GM23338 (cell line): ENCODE measurements at regions not wholly inside any gene's neighbourhood (a gene's known extent, or its start where the extent isn't known, plus 50 kb on each side); places are given as distances from the start of the nearest gene placed in this dataset.

ENCODE experiments used
- ATAC-seq: fragments of 200-7000 bp; cut with Tn5 transposase; 3 replicates; pipeline ENCODE4 v1.9.1; 2020
- DNase-seq: peaks from one replicate; pipeline ENCODE4 v3.0.0-alpha.2; 2015; ENCODE audit warnings: low spot score
- H2AFZ ChIP-seq: fragments of 200-600 bp; sonication (generic); 2 replicates; pipeline ENCODE4 v1.8.0; 2016; ENCODE audit warnings: antibody characterized with exemption, mild to moderate bottlenecking, moderate library complexity
- H3F3A ChIP-seq: fragments of 200-600 bp; sonication (generic); replicated peaks from 2 replicates; pipeline ENCODE4 v1.8.0; 2017; ENCODE audit warnings: antibody characterized with exemption, mixed run types, low read depth
- H3K27ac ChIP-seq: fragments of 200-600 bp; sonication (generic); 2 replicates; pipeline ENCODE4 v1.6.1; 2016; ENCODE audit warnings: low read depth
- H3K27me3 ChIP-seq: fragments of 200-600 bp; sonication (generic); 2 replicates; pipeline ENCODE4 v1.8.0; 2016; ENCODE audit warnings: mild to moderate bottlenecking, mixed run types, moderate library complexity; ENCODE audit not compliant: insufficient read depth
- H3K36me3 ChIP-seq: fragments of 200-600 bp; sonication (generic); 2 replicates; pipeline ENCODE4 v1.8.0; 2016; ENCODE audit warnings: mild to moderate bottlenecking; ENCODE audit not compliant: insufficient read depth
- H3K4me1 ChIP-seq: fragments of 200-600 bp; sonication (generic); 2 replicates; pipeline ENCODE4 v1.8.0; 2016; ENCODE audit warnings: mild to moderate bottlenecking, moderate library complexity; ENCODE audit not compliant: insufficient read depth
- H3K4me2 ChIP-seq: fragments of 200-600 bp; sonication (generic); 2 replicates; pipeline ENCODE4 v1.7.1; 2017; ENCODE audit warnings: mixed run types
- H3K4me3 ChIP-seq: fragments of 200-600 bp; sonication (generic); 2 replicates; pipeline ENCODE4 v1.6.1; 2016; ENCODE audit warnings: mixed run types
- H3K79me2 ChIP-seq: fragments of 200-600 bp; sonication (generic); replicated peaks from 2 replicates; pipeline ENCODE4 v1.8.0; 2017; ENCODE audit warnings: mild to moderate bottlenecking; ENCODE audit not compliant: insufficient read depth
- H3K9me2 ChIP-seq: fragments of 200-600 bp; sonication (generic); 2 replicates; pipeline ENCODE4 v1.8.0; 2017; ENCODE audit not compliant: insufficient read depth
- H4K20me1 ChIP-seq: fragments of 200-600 bp; sonication (generic); replicated peaks from 2 replicates; pipeline ENCODE4 v1.8.0; 2017; ENCODE audit warnings: mild to moderate bottlenecking; ENCODE audit not compliant: insufficient read depth
- H3K27ac Mint-ChIP-seq: 2 replicates; pipeline ENCODE4 v1.8.0; 2020; ENCODE audit warnings: inconsistent platforms, mild to moderate bottlenecking, moderate library complexity, mixed read lengths
- H3K27me3 Mint-ChIP-seq: 3 replicates; pipeline ENCODE4 v1.8.0; 2022; ENCODE audit warnings: low read depth, mild to moderate bottlenecking, moderate library complexity, mixed read lengths, inconsistent platforms; ENCODE audit not compliant: insufficient read depth, poor library complexity
- H3K36me3 Mint-ChIP-seq: 3 replicates; pipeline ENCODE4 v1.8.0; 2021; ENCODE audit warnings: low read depth, mild to moderate bottlenecking, inconsistent platforms, moderate library complexity, mixed read lengths
- H3K4me1 Mint-ChIP-seq: 3 replicates; pipeline ENCODE4 v1.8.0; 2020; ENCODE audit warnings: mild to moderate bottlenecking, inconsistent platforms, mixed read lengths
- H3K4me3 Mint-ChIP-seq: 3 replicates; pipeline ENCODE4 v1.8.0; 2021; ENCODE audit warnings: moderate library complexity, mild to moderate bottlenecking, inconsistent platforms, mixed read lengths
- H3K9me3 Mint-ChIP-seq: 3 replicates; pipeline ENCODE4 v1.8.0; 2020; ENCODE audit warnings: moderate library complexity, mild to moderate bottlenecking, inconsistent platforms, mixed read lengths
- CREB1 ChIP-seq: fragments of 250-450 bp; sonication (Bioruptor Pico); IDR thresholded peaks from 2 replicates; pipeline ENCODE4 v1.5.0; 2020; ENCODE audit warnings: low read depth, mild to moderate bottlenecking, moderate library complexity
- ETS1 ChIP-seq: IDR thresholded peaks from 2 replicates; pipeline ENCODE4 v1.6.1; 2016; ENCODE audit warnings: antibody characterized with exemption
- ZNF114 ChIP-seq: fragments of 250-450 bp; sonication (Bioruptor Pico); IDR thresholded peaks from 2 replicates; pipeline ENCODE4 v1.5.0; 2020; ENCODE audit warnings: mild to moderate bottlenecking, moderate library complexity
- ZNF462 ChIP-seq: fragments of 250-450 bp; sonication (Bioruptor Pico); IDR thresholded peaks from 2 replicates; pipeline ENCODE4 v1.5.0; 2020; ENCODE audit warnings: mild to moderate bottlenecking, moderate library complexity

- H3K4me3 Mint-ChIP-seq = no peak overlapping the region
- Histone ChIP-seq H2AFZ (no peak overlapping the region), H3K79me2 (no peaks in the 10 kb centered on the region), H3F3A (no peaks in the 10 kb centered on the region), H3K36me3 (no peaks in the 10 kb centered on the region), H3K9me2 (no peaks in the 10 kb centered on the region), H3K4me2 (no peak overlapping the region), H3K4me1 (no peaks in the 10 kb centered on the region), H3K27ac (no peak overlapping the region), H3K4me3 (no peak overlapping the region), H3K27me3 (no peaks in the 10 kb centered on the region), H4K20me1 (no peaks in the 10 kb centered on the region)
- DNase-seq (no peak), ATAC-seq (no peak)
- no peak for TF ChIP-seq ZNF114 (CRISPR knock-in tag)
- TF ChIP-seq ZNF462 = no peak
- TF ChIP-seq CREB1 = no peak
- TF ChIP-seq ETS1 = no peak
- no peaks in the 10 kb centered on the region for H3K36me3 Mint-ChIP-seq
- no peak overlapping the region for H3K27ac Mint-ChIP-seq
- H3K4me1 Mint-ChIP-seq = no peaks in the 10 kb centered on the region
- H3K27me3 Mint-ChIP-seq = peaks cover 2% of the 10 kb centered on the region
- H3K9me3 Mint-ChIP-seq = no peaks in the 10 kb centered on the region
These were observed 183.0 kb downstream of the IGLL1 start for GRCh38 chr22:23397008-23397612.
